Esophagus muscularis mucosa (tissue), 4 donors: ENCODE measurements at regions not wholly inside any gene's neighbourhood (a gene's known extent, or its start where the extent isn't known, plus 50 kb on each side); places are given as distances from the start of the nearest gene placed in this dataset.

ENCODE experiments used
- DNase-seq: peaks from one replicate; pipeline ENCODE4 v3.0.0-alpha.2; 2017; ENCODE audit errors: extremely low spot score
- H3K27ac ChIP-seq, 4 donors: fragments of 200-600 bp; sonication (generic); replicated peaks in 1 of 4; 1 replicate in 3 of 4; 2 replicates in 1 of 4; pipeline ENCODE4 v1.5.1; 2016 to 2019; ENCODE audit warnings: mild to moderate bottlenecking in 1 of 4
- H3K27me3 ChIP-seq, 4 donors: fragments of 200-600 bp; sonication (generic); one replicate each; pipeline versions ENCODE4 v1.5.1 to v1.6.0; 2016 to 2019
- H3K36me3 ChIP-seq, 4 donors: fragments of 200-600 bp; sonication (generic); one replicate each; pipeline ENCODE4 v1.5.1; 2016 to 2019
- H3K4me1 ChIP-seq, 4 donors: fragments of 200-600 bp; sonication (generic); one replicate each; pipeline ENCODE4 v1.5.1; 2016 to 2019
- H3K4me3 ChIP-seq, 4 donors: fragments of 200-600 bp; sonication (generic); 1 replicate in 2 of 4; 2 replicates in 2 of 4; pipeline ENCODE4 v1.5.1; 2016 to 2019; ENCODE audit warnings: mild to moderate bottlenecking in 4 of 4, moderate library complexity in 1 of 4
- H3K9me3 ChIP-seq, 4 donors: fragments of 200-600 bp; sonication (generic); 1 replicate in 3 of 4; 2 replicates in 1 of 4; pipeline ENCODE4 v1.5.1; 2016 to 2019
- CTCF ChIP-seq, 3 experiments: fragments of 200-600 bp in 2 of 3; fragments of 450-650 bp in 1 of 3; sonication (generic) in 2 of 3; IDR thresholded peaks; one replicate each; pipeline ENCODE4 v1.5.1; 2017 to 2019; ENCODE audit warnings: antibody characterized with exemption in 3 of 3, mild to moderate bottlenecking in 2 of 3, moderate library complexity in 1 of 3
- EP300 ChIP-seq: sonication (generic); formaldehyde crosslinking; IDR thresholded peaks from one replicate; pipeline ENCODE4 v1.6.1; 2017; ENCODE audit warnings: antibody characterized with exemption
- POLR2A ChIP-seq: fragments of 450-650 bp; IDR thresholded peaks from one replicate; pipeline ENCODE4 v1.6.1; 2017; ENCODE audit warnings: antibody characterized with exemption, moderate library complexity, mild to moderate bottlenecking, low read depth
- POLR2AphosphoS5 ChIP-seq, 2 donors: sonication (generic); formaldehyde crosslinking; IDR thresholded peaks; one replicate each; pipeline ENCODE4 v1.6.1; 2017; ENCODE audit warnings: antibody characterized with exemption in 2 of 2
- WGBS: methylation state at CpG from one replicate; pipeline ENCODE4 v1.1.5; 2018; 5-methylcytosine and 5-hydroxymethylcytosine counted together
- intact Hi-C: fragments of 100-400 bp; cut with DNase I; formaldehyde crosslinking; loops from one replicate; pipeline ENCODE4 v1.15.1; 2023

GRCh38 chr12:58564721-58565120 lies 355.6 kb downstream of the LRIG3 start:
- TF ChIP-seq EP300 (no peak), POLR2A (no peak), POLR2AphosphoS5 (IDR thresholded peaks at IDR 0.05) (no peak), CTCF (IDR thresholded peaks at IDR 0.05) (no peak)

GRCh38 chr12:58566599-58566998 lies 353.7 kb downstream of the LRIG3 start:
- H3K27me3 ChIP-seq = no peaks in the 10 kb centered on the region
- no peak overlapping the region for H3K4me3 ChIP-seq
- WGBS = 78% methylated on average over 3 of the region's 3 CpGs
- no peaks in the 10 kb centered on the region for H3K36me3 ChIP-seq
- H3K27ac ChIP-seq = no peak overlapping the region
- DNase-seq = no peak
- H3K4me1 ChIP-seq = peaks cover 0 to 19% (median 15%) of the 10 kb centered on the region in 4 donors
- TF ChIP-seq CTCF (IDR thresholded peaks at IDR 0.05) (no peak), POLR2AphosphoS5 (IDR thresholded peaks at IDR 0.05) (no peak), POLR2A (no peak), EP300 (no peak)
- intact Hi-C loops = no loop called here
- no peaks in the 10 kb centered on the region for H3K9me3 ChIP-seq

More at GRCh38 chr12:58564721-58565120, 355.6 kb downstream of the LRIG3 start:
- Histone ChIP-seq H3K9me3 (no peaks in the 10 kb centered on the region), H3K36me3 (no peaks in the 10 kb centered on the region), H3K4me1 (peaks cover 0 to 19% (median 15%) of the 10 kb centered on the region in 4 donors), H3K27ac (no peak overlapping the region), H3K27me3 (no peaks in the 10 kb centered on the region), H3K4me3 (no peak overlapping the region)
- intact Hi-C loops = no loop called here
- DNase-seq = no peak
- 65% methylated on average over 1 of the region's 1 CpG for WGBS

- no peak for DNase-seq
- intact Hi-C loops = no loop called here
- no peaks in the 10 kb centered on the region for H3K36me3 ChIP-seq
- no peak for TF ChIP-seq POLR2AphosphoS5 (IDR thresholded peaks at IDR 0.05)
- no peaks in the 10 kb centered on the region for H3K27me3 ChIP-seq
- no peak overlapping the region for H3K27ac ChIP-seq
- WGBS = 96% methylated on average over 1 of the region's 1 CpG
- no peaks in the 10 kb centered on the region for H3K9me3 ChIP-seq
- peaks cover 0 to 19% (median 15%) of the 10 kb centered on the region in 4 donors for H3K4me1 ChIP-seq
- no peak overlapping the region for H3K4me3 ChIP-seq
These were observed 353.1 kb downstream of the LRIG3 start for GRCh38 chr12:58567189-58567588.

- H3K4me1 ChIP-seq = peaks cover 0 to 8% (median 7%) of the 10 kb centered on the region in 4 donors
- TF ChIP-seq POLR2AphosphoS5 (IDR thresholded peaks at IDR 0.05) (no peak), POLR2A (no peak), EP300 (no peak), CTCF (IDR thresholded peaks at IDR 0.05) (no peak)
- H3K4me3 ChIP-seq = no peak overlapping the region
- no peak overlapping the region for H3K27ac ChIP-seq
- WGBS = 90% methylated on average over 1 of the region's 1 CpG
- DNase-seq = no peak
- no peaks in the 10 kb centered on the region for H3K36me3 ChIP-seq
- H3K27me3 ChIP-seq = no peaks in the 10 kb centered on the region
- H3K9me3 ChIP-seq = no peaks in the 10 kb centered on the region
- intact Hi-C loops = no loop called here
These were observed 349.9 kb downstream of the LRIG3 start for GRCh38 chr12:58570411-58570810.

GRCh38 chr12:58575256-58575655 lies 345.0 kb downstream of the LRIG3 start:
- Histone ChIP-seq H3K9me3 (no peaks in the 10 kb centered on the region), H3K4me3 (no peak overlapping the region), H3K36me3 (no peaks in the 10 kb centered on the region), H3K27me3 (no peaks in the 10 kb centered on the region), H3K4me1 (peaks cover 0 to 33% (median 30%) of the 10 kb centered on the region in 4 donors), H3K27ac (peak overlapping the region in 3 of 4 donors; percentile 31 to 45 (median 34))
- 20% methylated on average over 5 of the region's 5 CpGs for WGBS
- TF ChIP-seq CTCF (IDR thresholded peaks at IDR 0.05) (no peak), EP300 (no peak), POLR2A (no peak), POLR2AphosphoS5 (IDR thresholded peaks at IDR 0.05) (peak; percentile 59 to 72)
- intact Hi-C loops = no loop called here
- no peak for DNase-seq
